HG02610 (cell line): ENCODE measurements at regions not wholly inside any gene's neighbourhood (a gene's known extent, or its start where the extent isn't known, plus 50 kb on each side); places are given as distances from the start of the nearest gene placed in this dataset.
"Not testable (repeated sequence)": the region's sequence is repeated elsewhere in the genome, so short reads cannot be mapped to it uniquely, and the experiment has no call there.

ENCODE experiments used
- ATAC-seq: cut with Tn5 transposase; IDR thresholded peaks from one replicate; pipeline ENCODE4 v1.9.1; 2021; ENCODE audit warnings: mild to moderate bottlenecking, moderate library complexity; ENCODE audit not compliant: unreplicated experiment

DNA sequence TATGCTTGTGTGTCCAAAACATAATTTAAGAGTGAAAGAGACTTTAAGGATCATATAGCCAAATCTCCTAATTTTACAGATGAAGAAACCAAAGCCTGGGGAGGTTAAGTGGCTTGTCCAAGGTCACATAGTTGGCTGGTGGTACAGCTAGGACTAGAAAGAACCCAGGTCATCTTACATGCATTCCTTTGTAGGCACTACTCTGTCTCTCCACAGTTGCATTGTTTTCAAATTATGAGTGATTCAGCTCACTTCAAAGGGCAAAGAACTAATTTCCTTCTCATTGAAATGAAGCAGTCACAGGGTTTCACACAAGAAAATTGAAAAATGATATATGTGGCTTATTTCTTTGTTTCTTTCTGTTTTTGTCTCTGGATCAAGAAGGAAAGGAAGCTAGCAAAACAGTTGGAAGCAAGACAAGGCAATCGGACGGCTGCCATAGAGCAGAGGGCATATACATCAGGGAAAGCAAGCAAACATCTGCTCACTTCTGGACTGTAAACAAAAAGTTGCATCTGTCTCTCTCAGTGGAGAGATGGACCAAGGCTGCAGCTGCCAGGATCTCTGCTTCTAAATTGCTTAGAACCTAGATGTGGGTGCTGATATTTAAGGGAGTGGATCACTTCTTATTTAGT is 107.5 kb upstream of the AMOT start:
- no peak for ATAC-seq

DNA sequence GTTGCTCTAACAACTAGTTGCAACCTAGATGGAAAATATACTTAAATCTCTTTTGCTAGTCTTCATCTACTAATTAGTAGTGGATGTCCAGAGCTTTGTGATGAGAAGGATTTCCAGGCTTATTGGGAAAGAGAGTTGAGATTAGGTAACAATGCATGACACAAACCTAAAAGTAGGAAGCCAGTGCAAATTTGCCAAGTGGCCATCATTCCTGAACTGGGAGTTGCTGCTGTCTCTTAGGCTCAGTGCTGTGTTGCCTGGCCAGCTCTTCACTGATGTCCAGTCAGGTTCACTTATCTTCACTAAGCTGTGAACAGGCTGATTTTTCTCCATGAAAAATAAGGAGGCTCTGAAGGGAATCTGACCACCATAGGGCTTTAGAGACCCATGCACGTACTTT is 105.6 kb upstream of the AMOT start:
- ATAC-seq: no peak

DNA sequence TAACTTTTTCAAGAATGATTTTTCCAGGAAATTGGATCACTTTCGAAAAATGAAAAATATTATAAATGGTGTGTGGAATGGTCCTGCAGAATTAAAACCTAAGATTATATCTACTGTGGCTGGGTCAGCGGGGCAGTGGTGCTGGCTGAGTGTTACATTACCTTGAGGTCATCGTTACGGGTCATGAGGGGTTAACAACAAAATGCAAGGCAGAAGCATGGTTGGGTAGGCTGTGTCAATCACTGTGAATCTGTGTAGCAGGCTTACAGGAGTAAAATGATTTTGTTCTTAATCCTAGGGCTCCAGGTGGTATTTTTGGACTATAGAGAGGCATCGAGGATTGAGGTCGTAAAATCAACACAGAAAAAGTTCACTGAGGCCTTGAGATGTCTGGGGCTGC is 105.2 kb upstream of the AMOT start:
- ATAC-seq: no peak

DNA sequence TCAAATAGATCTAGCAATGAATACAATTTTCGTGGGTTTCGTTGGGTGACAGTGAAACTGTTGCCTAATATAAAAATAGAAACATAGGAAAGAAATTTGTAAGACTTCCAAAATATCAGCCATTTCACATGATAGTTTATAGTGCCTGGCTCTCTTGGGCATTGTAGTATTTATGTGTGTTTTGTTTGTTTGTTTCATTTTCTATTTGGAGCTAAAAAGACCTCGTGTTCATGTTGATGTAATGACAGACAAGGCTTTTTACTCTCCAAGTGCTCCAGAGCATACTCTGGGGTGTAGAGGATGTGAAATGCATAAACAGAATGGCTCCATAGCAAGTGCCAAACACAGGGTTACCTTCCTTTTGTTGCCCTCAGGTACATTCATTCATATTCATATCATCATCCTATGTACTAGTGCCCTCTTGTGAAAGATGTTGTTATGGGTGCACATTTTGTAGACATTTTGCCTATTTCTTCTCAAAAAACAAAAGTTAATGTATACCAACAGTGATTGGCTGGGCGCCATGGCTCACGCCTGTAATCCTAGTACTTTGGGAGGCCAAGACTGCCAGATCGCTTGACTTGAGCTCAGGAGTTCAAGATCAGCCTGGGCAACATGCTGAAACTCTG is 100.7 kb upstream of the AMOT start:
- peak; percentile 81 for ATAC-seq

DNA sequence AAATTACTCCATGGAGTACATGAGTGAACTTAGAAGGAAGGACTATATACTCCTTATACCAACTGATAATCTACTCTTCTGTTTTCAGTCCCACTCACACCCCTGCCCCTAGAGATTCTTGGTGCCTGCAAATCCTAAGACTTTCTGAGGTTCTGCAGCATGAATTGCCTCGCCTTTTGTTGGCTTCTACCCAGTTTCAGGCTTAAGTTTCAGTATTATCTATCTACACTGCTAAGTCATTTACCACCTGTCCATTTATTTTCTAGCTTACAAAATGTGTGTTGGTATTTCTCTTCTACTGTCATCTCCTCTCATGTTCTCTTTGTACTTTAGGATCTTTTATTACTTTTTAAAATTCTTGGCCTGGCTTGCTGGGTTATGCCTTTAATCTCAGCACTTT is 94.4 kb upstream of the AMOT start:
- peak; percentile 59 for ATAC-seq

DNA sequence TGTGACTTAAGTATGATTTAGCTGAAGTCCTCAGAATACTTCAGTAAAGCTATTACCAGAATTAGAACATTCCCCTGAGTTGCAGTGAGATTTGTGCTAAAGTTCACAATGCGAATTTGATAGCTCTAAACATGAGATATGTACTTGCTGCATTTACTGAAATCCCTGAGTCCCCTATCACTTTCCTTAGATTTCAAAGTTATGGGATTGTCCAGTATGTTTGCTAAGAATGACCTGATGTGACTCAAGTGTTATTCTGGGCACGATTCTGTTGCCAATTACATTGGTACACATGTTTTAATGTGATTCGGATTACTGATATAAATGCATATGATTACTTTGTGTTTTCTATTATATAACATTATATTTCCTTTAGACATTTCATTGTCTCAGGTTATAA is 91.3 kb upstream of the AMOT start:
- ATAC-seq: no peak

DNA sequence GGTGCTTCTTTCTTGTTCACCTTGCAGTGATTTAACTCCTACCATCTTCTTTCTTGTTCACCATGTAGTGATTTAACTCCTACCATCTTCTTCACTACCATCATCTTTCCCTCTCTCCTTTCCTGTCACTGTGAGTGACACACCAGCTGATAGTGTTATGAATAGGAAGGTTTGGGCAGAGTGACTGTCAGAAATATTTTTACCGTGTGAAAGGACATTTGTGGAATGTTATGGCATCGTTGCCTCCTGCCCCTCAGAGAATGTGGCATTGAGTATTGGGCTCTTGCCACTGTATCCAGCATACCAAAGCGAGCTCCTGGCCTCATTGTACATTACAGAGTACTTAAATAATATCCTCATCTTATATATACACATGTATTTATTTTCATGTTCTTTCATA is 90.8 kb upstream of the AMOT start:
- no peak for ATAC-seq

DNA sequence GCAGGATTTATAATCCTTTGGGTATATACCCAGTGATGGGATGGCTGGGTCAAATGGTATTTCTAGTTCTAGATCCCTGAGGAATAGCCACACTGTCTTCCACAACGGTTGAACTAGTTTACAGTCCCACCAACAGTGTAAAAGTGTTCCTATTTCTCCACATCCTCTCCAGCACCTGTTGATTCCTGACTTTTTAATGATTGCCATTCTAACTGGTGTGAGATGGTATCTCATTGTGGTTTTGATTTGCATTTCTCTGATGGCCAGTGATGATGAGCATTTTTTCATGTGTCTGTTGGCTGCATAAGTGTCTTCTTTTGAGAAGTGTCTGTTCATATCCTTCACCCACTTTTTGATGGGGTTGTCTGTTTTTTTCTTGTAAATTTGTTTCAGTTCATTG is 82.8 kb upstream of the AMOT start:
- not testable (repeated sequence) for ATAC-seq

DNA sequence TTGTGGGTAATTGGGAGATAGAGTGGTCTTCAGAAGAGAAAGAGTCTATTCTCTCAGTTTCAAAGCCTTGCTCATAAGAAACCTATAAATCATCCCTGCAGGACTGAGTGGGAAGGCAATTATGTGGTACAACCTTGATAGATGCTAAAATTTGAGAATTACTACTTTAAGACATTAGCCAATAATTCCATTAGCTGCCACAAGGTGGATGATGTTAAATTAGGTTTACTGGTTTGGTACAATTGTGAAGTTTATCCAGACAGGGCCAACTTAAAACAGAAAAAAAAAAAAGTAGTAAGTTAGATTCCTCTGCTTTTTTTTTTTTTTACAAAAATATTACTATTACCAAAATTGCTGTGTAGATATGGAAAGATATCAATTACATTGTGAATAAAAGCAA is 73.2 kb upstream of the AMOT start:
- no peak for ATAC-seq

DNA sequence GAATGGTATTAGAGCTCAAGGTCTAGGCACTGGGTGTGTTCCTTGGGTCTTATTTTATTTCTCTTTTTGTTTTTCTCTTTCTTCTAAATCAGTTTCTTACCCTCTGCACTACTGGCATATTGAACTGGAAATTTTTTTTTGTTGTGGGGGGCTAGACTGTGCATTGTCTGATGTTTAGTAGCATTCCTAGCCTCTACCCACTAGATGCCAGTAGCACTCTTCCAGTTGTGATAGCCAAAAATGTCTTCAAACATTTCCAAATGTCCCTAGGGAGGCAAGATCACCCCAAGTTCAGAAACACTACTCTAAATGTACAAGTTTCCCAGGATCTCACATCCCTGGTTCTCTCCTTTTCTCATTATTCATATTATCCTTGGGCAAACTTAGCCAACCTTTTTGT is 69.8 kb upstream of the AMOT start:
- ATAC-seq: no peak

DNA sequence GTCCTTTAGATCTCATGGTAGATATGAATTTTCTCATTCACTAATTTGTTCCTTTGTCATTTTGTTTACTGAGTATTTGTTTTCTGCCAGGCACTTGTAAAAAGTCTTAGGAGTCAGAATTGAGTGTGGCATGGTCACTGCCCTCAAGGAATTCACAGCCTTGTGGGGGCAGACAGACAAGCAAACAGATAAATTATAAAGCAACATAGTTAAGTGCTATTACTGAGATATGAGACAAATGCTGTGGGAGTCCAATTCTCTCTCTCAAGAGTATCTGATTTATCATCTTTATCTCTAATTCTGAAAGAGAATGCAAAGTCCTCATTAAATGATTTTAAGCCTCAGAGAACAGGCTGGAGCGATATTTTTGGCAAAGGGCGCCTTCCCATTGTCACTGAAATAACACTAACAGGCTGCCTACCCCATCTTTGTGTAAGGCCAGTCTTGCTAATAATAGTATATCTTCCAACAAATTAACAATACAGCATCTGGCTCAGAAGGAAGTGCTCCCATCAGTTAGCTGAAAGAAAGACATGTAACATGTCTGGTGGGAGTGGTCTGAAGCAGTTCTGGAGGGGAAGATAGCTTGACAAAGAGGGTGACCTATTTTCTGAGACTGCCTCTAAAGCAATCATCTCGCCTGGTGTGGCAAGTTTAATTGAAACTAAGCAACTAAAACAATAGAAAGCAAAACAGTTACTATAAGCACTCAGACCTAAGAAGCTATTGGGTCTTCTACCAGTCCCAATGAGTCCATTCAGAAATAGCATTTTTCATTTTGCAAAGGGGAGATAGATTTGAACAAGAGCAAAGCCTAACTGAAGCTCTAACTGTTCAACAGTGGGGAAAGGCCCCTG is 61.5 kb upstream of the AMOT start:
- ATAC-seq: no peak

DNA sequence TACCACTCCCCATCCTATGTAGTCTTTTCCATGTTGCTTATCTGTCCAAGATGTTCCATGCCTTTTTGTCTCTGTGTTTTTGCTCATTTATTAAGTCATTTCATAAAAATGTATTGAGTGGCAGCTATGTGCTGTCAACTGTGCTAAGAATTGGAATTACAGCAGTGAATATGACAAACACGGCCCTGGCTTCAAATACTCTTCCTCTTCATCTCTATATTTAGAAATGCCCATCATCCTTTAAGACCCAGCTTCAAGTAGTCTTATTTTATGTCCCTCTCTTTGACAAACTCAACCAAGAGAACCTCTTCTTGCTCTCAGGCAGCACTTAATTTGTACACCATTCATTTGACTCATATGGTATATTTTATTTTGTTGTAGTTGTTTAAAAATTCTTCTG is 55.4 kb upstream of the AMOT start:
- ATAC-seq: no peak
